CD4-positive, alpha-beta T cell treated with Interleukin-15 for 1 hour (primary cell): ENCODE measurements at regions not wholly inside any gene's neighbourhood (a gene's known extent, or its start where the extent isn't known, plus 50 kb on each side); places are given as distances from the start of the nearest gene placed in this dataset.
"Not testable (repeated sequence)": the region's sequence is repeated elsewhere in the genome, so short reads cannot be mapped to it uniquely, and the experiment has no call there.

Experiments
- DNase-seq: peaks from one replicate; pipeline ENCODE4 v3.0.0-alpha.2; 2020

GRCh38 chr7:66413379-66414114 is 208.4 kb downstream of the TPST1 start:
- DNase-seq, result peak; percentile 91

- no peak for DNase-seq
Measured at GRCh38 chr7:66415659-66416265, 210.6 kb downstream of the TPST1 start.

- no peak for DNase-seq
Measured at GRCh38 chr7:66418537-66418936, 210.1 kb upstream of the KCTD7 start.

GRCh38 chr7:66419210-66419609 is 209.5 kb upstream of the KCTD7 start:
- no peak for DNase-seq

GRCh38 chr7:66421830-66422475 is 206.7 kb upstream of the KCTD7 start:
- DNase-seq, result no peak

- no peak for DNase-seq
Measured at GRCh38 chr7:66423729-66424128, 205.0 kb upstream of the KCTD7 start.

GRCh38 chr7:66426332-66426731 is 202.3 kb upstream of the KCTD7 start:
- DNase-seq, result no peak

GRCh38 chr7:66426996-66427395 is 201.7 kb upstream of the KCTD7 start:
- DNase-seq, result no peak

GRCh38 chr7:66427956-66428355 is 200.7 kb upstream of the KCTD7 start:
- no peak for DNase-seq

- DNase-seq, result no peak
Measured at GRCh38 chr7:66429498-66430163, 199.1 kb upstream of the KCTD7 start.

- no peak for DNase-seq
Measured at GRCh38 chr7:66430164-66430545, 198.5 kb upstream of the KCTD7 start.

GRCh38 chr7:66438703-66439405 is 189.8 kb upstream of the KCTD7 start:
- DNase-seq, result not testable (repeated sequence)

- DNase-seq, result no peak
Measured at GRCh38 chr7:66442385-66442784, 186.3 kb upstream of the KCTD7 start.

- DNase-seq, result no peak
Measured at GRCh38 chr7:66443946-66444345, 184.7 kb upstream of the KCTD7 start.

- not testable (repeated sequence) for DNase-seq
Measured at GRCh38 chr7:66447007-66447406, 181.7 kb upstream of the KCTD7 start.

GRCh38 chr7:66450814-66451213 is 177.9 kb upstream of the KCTD7 start:
- DNase-seq, result not testable (repeated sequence)

- DNase-seq, result not testable (repeated sequence)
Measured at GRCh38 chr7:66451713-66452112, 177.0 kb upstream of the KCTD7 start.

- no peak for DNase-seq
Measured at GRCh38 chr7:66452165-66452564, 176.5 kb upstream of the KCTD7 start.

- DNase-seq, result no peak
Measured at GRCh38 chr7:66453340-66453739, 175.3 kb upstream of the KCTD7 start.

GRCh38 chr7:66454600-66455225 is 174.0 kb upstream of the KCTD7 start:
- no peak for DNase-seq

GRCh38 chr7:66455432-66455831 is 173.2 kb upstream of the KCTD7 start:
- DNase-seq, result not testable (repeated sequence)

- not testable (repeated sequence) for DNase-seq
Measured at GRCh38 chr7:66456431-66456830, 172.2 kb upstream of the KCTD7 start.
